HG03439 (cell line): ENCODE measurements at regions not wholly inside any gene's neighbourhood (a gene's known extent, or its start where the extent isn't known, plus 50 kb on each side); places are given as distances from the start of the nearest gene placed in this dataset.

Experiments
- ATAC-seq: cut with Tn5 transposase; IDR thresholded peaks from one replicate; pipeline ENCODE4 v1.9.1; 2021; ENCODE audit warnings: mild to moderate bottlenecking, moderate library complexity; ENCODE audit not compliant: unreplicated experiment

GRCh38 chr4:19727141-19727540 lies 524.6 kb upstream of the SLIT2 start:
- ATAC-seq = no peak

GRCh38 chr4:19725130-19725529 lies 526.6 kb upstream of the SLIT2 start:
- ATAC-seq = no peak

DNA sequence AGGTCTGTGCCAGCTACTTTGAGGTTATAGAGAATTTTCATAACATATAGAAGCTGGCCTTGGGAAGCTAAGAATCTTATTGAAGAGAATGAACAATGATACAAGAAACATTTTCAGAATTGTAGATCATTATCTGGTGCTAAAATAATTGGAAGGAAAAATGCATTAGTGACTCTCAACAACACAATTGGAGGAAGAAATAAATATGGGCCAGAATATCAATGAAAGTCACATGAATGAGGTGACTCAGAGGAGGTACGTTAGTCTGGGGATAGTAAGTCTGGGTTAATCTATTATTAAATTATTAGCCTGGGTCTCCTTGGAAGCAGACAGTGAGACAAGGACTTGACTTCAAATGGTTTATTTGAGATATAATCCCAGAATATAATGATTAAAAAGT lies 529.3 kb upstream of the SLIT2 start:
- no peak for ATAC-seq

DNA sequence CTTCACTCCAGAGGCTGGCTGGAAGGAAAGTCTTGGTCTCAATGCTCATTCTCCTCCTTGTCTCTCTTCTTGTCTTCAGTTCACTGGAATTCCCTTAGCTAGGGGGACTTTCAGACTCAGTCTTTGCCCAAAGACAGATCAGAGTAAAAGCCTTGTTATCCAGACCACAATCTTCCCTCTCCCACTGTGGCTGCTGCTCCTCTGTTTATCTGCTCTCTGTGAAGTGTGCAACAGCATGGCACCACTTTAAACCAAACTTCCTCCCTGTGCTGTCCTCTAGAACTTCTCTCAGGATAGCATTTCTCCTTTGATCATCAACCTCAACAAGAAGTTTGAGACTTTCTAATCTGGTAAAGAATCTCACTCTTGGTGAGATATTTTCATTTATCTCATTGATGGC lies 530.1 kb upstream of the SLIT2 start:
- no peak for ATAC-seq

DNA sequence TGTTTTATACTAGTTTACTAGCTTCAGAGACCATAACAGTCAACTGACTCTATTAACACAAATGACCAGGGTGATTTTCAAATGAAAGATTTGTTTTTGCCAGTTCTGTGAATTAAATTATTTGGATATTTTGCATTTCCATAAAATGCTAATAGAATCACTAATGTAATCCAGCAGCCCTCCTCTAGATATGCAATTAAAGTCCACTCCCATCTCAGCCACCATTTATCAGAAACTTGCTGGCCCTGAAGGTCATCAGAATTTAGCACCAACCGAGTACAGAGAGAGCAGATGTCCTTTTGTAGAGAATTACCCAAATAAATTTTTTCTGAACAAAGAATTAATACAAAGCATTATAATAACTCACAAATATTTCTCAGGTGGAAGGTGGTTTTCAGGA lies 531.1 kb upstream of the SLIT2 start:
- ATAC-seq = no peak

DNA sequence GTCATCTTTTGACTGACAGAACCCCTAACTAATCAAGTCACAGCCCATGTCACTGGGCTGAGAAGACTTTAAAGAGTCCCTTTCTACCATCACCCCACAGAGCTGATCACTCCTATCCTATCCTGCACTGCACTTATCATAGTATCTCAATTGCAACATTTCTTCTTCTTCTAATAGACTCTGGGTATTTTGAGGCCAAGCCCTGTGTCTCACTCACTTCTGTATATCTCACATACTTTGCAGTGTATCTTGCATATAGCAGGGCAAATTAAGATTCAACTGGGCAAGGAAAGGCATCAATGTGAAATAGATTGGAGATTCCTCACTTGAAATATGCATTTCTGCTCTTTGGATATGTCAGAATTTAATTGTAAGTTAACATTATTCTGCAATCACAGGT lies 531.5 kb upstream of the SLIT2 start:
- no peak for ATAC-seq

- ATAC-seq = no peak
Measured at GRCh38 chr4:19711871-19712270, 539.8 kb upstream of the SLIT2 start.

GRCh38 chr4:19707876-19708275 lies 543.8 kb upstream of the SLIT2 start:
- no peak for ATAC-seq

DNA sequence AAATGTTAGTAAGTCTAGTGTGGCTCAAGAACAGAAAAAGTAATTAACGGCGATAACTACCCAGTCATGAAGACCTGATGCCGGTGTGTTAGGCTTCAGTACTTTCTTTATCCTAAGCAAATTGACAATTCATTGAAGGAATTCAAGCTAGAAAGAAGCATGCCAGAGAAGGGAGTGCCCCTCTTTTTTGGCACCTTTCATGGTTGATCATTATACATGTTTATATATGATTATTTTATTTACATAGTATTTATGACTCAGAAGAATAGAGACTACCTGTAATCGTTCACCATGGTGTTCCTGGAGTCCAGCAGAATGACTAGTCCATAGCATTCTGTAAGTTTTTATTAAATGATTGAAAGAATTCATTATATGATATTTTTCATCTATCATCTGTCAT lies 548.3 kb upstream of the SLIT2 start:
- no peak for ATAC-seq

GRCh38 chr4:19700992-19701391 lies 550.7 kb upstream of the SLIT2 start:
- ATAC-seq = no peak

- ATAC-seq = no peak
Measured at GRCh38 chr4:19698961-19699360, 552.7 kb upstream of the SLIT2 start.

- ATAC-seq = no peak
Measured at GRCh38 chr4:19694812-19695211, 556.9 kb upstream of the SLIT2 start.

DNA sequence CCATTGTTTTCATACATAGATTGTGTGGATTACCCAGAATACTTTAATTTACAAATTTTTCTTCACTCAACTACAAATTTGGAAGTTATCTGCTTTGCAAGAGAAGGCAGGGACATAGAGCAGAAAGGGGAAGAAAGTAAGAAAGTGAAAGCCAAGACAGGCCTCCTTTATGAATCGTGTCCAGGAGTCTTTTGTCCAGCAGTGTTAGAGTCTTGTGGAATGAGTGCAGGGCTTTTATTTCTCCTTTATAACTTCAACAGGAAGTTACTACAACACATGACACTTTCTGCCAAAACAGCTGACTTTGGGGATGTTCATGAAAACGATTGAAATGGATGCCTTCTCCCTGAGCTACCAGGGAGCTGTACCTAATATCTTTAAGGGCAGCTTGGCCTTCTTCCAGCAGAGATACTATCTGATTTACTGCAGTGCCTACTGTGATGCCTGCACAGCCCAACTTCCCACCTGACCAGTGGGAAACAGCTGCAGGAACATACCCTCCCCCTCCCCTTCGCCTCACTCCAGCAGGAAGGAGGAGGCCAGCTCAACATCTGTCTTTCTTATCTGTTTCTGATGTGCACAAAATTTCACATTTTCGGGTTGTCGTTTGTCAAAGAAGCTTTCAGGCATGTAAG lies 557.7 kb upstream of the SLIT2 start:
- no peak for ATAC-seq

DNA sequence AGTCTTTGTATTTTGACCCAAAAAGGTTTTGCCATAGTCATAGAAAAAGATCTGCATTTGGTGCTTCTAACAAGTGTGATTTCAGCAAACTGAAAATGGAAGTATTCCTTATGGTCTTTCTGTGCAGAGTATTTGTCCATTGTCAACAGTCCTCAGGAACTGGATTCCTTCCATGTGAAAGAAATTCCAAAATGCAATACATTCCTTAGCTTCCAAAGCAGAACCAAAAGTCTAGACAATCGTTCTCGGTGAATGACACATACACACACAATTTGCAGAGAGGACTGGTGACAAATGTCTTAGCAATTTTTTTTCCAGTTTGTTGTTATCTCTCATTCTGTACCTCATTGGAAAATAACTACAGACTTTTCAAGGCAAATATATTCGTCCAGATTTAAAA lies 562.2 kb upstream of the SLIT2 start:
- ATAC-seq = no peak

DNA sequence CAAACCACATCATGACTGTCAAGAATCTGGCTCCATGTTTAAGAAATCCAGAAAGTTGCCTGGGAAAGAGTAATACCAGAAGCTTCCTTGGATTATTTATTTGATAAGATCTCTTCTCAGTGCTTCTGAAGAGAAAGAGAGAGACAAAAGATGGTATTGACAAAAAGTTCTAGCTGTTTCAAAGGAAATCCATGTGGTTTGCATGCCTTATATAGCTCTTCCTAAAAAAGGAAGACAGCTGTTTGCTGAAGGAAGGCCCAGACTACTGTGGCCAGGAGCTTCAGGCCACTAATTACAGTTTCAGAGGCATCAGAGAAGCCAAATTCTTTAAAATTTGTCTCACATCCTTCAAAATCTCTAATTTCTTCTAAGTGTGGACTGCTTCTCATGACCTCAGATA lies 565.2 kb upstream of the SLIT2 start:
- ATAC-seq = no peak

DNA sequence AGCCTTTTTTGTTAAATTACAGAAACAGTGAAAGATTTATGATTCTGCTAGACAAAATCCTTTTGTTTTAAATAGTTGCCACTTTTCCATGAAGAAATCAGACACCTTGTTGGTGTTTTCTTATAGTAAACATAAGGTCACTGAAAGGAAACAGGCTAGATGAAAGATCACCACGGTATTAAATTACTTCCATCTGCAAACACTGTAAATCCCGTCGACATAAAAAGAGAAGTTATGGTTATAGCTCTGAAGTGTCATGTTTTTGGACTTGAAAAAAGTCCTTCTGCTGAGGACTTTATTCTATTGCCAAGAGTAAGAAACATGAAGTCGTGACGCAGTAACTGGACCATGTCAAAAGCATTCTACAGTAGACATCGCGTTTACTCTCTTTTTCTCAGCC lies 567.6 kb upstream of the SLIT2 start:
- ATAC-seq = no peak

GRCh38 chr4:19683426-19683825 lies 568.3 kb upstream of the SLIT2 start:
- no peak for ATAC-seq

DNA sequence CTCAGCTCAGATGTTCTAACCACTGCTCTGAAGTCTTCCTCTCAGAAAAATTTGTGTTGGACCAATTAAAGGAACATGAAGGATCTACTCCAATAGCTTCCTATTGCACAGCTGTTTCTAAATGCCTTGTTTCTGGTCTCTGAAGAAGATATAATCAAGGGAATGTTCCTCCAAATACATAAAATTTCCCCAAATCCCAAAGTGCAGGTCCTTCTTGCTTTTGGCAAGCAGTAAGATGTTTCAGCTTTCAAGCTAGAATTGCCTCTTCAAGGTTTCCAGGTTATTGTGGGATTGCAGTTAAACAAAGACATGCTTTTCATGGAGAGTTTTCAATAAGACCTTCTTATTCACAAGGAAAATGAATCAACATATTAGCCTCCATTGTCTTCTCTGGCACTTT lies 574.5 kb upstream of the SLIT2 start:
- ATAC-seq = no peak

GRCh38 chr4:19675172-19675811 lies 576.4 kb upstream of the SLIT2 start:
- ATAC-seq = no peak

DNA sequence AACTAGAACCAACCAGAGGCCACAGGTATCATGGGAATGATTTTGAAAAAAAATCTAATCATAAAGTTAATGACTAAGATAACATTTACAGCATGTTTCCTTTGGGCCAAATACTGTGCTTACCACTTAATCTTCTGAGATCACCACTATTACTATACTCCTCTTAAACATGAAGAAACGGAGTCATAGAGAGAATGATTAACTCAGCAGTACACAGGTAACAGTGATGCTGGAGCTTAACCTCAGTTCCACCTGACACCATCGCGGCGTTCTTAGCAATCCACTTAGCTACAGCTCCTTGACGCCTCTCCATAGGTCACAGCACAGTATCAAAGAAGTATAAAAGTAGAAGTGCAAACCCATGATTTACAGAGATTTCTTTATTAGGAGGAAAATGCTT lies 592.6 kb upstream of the SLIT2 start:
- no peak for ATAC-seq

GRCh38 chr4:19657856-19658255 lies 593.8 kb upstream of the SLIT2 start:
- no peak for ATAC-seq

- ATAC-seq = no peak
Measured at GRCh38 chr4:19655666-19656065, 596.0 kb upstream of the SLIT2 start.
